Kidney glomerular epithelial cell (primary cell): ENCODE measurements at regions not wholly inside any gene's neighbourhood (a gene's known extent, or its start where the extent isn't known, plus 50 kb on each side); places are given as distances from the start of the nearest gene placed in this dataset.
"Not testable (repeated sequence)": the region's sequence is repeated elsewhere in the genome, so short reads cannot be mapped to it uniquely, and the experiment has no call there.

Experiments used
- DNase-seq: peaks from one replicate; lab custom pipeline; 2025; lab: John Stamatoyannopoulos, UW

GRCh38 chr11:134845474-134846327 is 433.7 kb upstream of the B3GAT1 start:
- DNase-seq: no peak

GRCh38 chr11:134844838-134845237 is 432.8 kb upstream of the B3GAT1 start:
- no peak for DNase-seq

- no peak for DNase-seq
Measured at GRCh38 chr11:134843735-134844134, 431.7 kb upstream of the B3GAT1 start.

GRCh38 chr11:134843020-134843419 is 431.0 kb upstream of the B3GAT1 start:
- no peak for DNase-seq

- DNase-seq: no peak
Measured at GRCh38 chr11:134841972-134842371, 429.9 kb upstream of the B3GAT1 start.

- no peak for DNase-seq
Measured at GRCh38 chr11:134841411-134841810, 429.4 kb upstream of the B3GAT1 start.

- no peak for DNase-seq
Measured at GRCh38 chr11:134840945-134841344, 428.9 kb upstream of the B3GAT1 start.

GRCh38 chr11:134840165-134840564 is 428.1 kb upstream of the B3GAT1 start:
- DNase-seq: not testable (repeated sequence)

GRCh38 chr11:134838708-134839107 is 426.7 kb upstream of the B3GAT1 start:
- DNase-seq: no peak

- DNase-seq: no peak
Measured at GRCh38 chr11:134837887-134838232, 425.8 kb upstream of the B3GAT1 start.

GRCh38 chr11:134837166-134837886 is 425.3 kb upstream of the B3GAT1 start:
- no peak for DNase-seq

- DNase-seq: no peak
Measured at GRCh38 chr11:134836561-134836960, 424.5 kb upstream of the B3GAT1 start.

- no peak for DNase-seq
Measured at GRCh38 chr11:134835561-134835960, 423.5 kb upstream of the B3GAT1 start.

- no peak for DNase-seq
Measured at GRCh38 chr11:134830312-134830711, 418.3 kb upstream of the B3GAT1 start.

GRCh38 chr11:134823970-134824369 is 411.9 kb upstream of the B3GAT1 start:
- DNase-seq: no peak

GRCh38 chr11:134822897-134823296 is 410.9 kb upstream of the B3GAT1 start:
- no peak for DNase-seq

GRCh38 chr11:134821422-134821821 is 409.4 kb upstream of the B3GAT1 start:
- DNase-seq: no peak

GRCh38 chr11:134819041-134819440 is 407.0 kb upstream of the B3GAT1 start:
- DNase-seq: no peak

- DNase-seq: no peak
Measured at GRCh38 chr11:134818516-134818915, 406.5 kb upstream of the B3GAT1 start.

- DNase-seq: peak; percentile 22
Measured at GRCh38 chr11:134815404-134815803, 403.4 kb upstream of the B3GAT1 start.

GRCh38 chr11:134807997-134808396 is 396.0 kb upstream of the B3GAT1 start:
- DNase-seq: no peak

GRCh38 chr11:134802598-134802997 is 390.6 kb upstream of the B3GAT1 start:
- no peak for DNase-seq

- no peak for DNase-seq
Measured at GRCh38 chr11:134802116-134802515, 390.1 kb upstream of the B3GAT1 start.
